ENCODE measurements at regions not wholly inside any gene's neighbourhood (a gene's known extent, or its start where the extent isn't known, plus 50 kb on each side); places are given as distances from the start of the nearest gene placed in this dataset.

DNA sequence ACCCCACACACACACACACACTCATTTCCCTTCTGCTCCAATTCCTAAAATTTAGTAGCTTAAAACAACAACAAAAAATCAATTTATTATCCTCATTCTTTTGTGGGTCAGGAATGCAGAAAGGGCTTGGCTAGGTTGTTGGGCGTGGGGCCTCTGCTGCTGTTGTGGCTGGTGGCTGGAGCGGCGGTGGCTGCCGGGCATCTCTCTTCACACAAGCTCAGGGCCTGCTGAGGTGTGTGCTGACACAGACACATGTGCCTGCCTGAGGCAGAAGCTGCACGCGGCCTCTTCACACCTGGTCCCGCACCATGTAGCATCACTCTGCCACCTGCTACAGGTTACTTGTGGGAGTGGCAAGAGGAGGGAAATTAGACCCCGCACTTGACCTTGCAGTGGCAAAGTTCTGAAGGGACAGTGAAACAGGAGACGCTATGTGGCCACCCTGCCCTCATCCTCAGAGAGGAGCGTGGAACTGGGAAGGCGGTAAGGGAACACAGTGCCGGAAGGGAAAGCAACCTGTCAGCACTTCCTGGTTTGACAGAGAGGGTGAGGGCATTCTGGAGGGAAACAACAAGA, 64.0 kb upstream of the PRR20G start:
- no peak overlapping the region for H3K4me2 ChIP-seq
- no peaks in the 10 kb centered on the region for H3K36me3 ChIP-seq (ENCODE audit: insufficient read depth)
- no peaks in the 10 kb centered on the region for H3K79me2 ChIP-seq (ENCODE audit: insufficient read depth, low read depth)
- H3K4me3 ChIP-seq (IDR thresholded peaks at IDR 0.05; ENCODE audit: insufficient read depth, low read depth, low read length), result no peak overlapping the region
- no peak overlapping the region for H3K9ac ChIP-seq
- no peaks in the 10 kb centered on the region for H4K20me1 ChIP-seq (ENCODE audit: insufficient read depth)
- no peak overlapping the region for H3K27ac ChIP-seq
- H2AFZ ChIP-seq (ENCODE audit: low read depth), result no peak overlapping the region
- TF ChIP-seq, protein P1, sequence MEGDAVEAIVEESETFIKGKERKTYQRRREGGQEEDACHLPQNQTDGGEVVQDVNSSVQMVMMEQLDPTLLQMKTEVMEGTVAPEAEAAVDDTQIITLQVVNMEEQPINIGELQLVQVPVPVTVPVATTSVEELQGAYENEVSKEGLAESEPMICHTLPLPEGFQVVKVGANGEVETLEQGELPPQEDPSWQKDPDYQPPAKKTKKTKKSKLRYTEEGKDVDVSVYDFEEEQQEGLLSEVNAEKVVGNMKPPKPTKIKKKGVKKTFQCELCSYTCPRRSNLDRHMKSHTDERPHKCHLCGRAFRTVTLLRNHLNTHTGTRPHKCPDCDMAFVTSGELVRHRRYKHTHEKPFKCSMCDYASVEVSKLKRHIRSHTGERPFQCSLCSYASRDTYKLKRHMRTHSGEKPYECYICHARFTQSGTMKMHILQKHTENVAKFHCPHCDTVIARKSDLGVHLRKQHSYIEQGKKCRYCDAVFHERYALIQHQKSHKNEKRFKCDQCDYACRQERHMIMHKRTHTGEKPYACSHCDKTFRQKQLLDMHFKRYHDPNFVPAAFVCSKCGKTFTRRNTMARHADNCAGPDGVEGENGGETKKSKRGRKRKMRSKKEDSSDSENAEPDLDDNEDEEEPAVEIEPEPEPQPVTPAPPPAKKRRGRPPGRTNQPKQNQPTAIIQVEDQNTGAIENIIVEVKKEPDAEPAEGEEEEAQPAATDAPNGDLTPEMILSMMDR (conservative IDR thresholded peaks at IDR 0.05; ENCODE audit: low read depth, low read length), result no peak
- no peaks in the 10 kb centered on the region for H3K27me3 ChIP-seq (ENCODE audit: insufficient read depth, low read depth)
- no peaks in the 10 kb centered on the region for H3K4me1 ChIP-seq (ENCODE audit: low read depth, poor library complexity, severe bottlenecking)

DNA sequence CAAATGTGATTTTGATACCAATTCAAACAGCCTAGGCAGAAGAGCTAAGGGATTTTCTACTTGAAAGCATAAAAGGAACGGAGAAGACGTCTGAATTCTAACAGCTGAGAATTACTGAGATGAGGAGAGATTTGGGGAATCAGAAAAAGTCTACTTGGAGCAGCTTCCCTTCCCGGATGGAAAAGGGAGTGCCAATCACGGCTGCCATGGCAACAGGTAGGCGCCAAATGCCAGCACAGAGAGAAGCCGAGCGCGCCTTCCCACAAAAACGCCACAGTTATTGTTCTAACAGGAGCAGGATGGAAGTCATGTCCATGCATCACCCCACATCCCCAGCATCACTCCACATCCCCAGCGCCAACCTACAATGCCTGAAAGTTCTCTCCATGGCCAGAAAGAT, 63.5 kb upstream of the PRR20G start:
- Histone ChIP-seq H3K4me2 (no peak overlapping the region), H3K27ac (no peak overlapping the region), H2AFZ (ENCODE audit: low read depth) (no peak overlapping the region), H3K27me3 (ENCODE audit: insufficient read depth, low read depth) (no peaks in the 10 kb centered on the region), H3K9ac (no peak overlapping the region), H4K20me1 (ENCODE audit: insufficient read depth) (no peaks in the 10 kb centered on the region), H3K36me3 (ENCODE audit: insufficient read depth) (no peaks in the 10 kb centered on the region), H3K79me2 (ENCODE audit: insufficient read depth, low read depth) (no peaks in the 10 kb centered on the region), H3K4me3 (IDR thresholded peaks at IDR 0.05; ENCODE audit: insufficient read depth, low read depth, low read length) (no peak overlapping the region), H3K4me1 (ENCODE audit: low read depth, poor library complexity, severe bottlenecking) (no peaks in the 10 kb centered on the region)
- TF ChIP-seq, protein P1 (conservative IDR thresholded peaks at IDR 0.05; ENCODE audit: low read depth, low read length), result no peak

DNA sequence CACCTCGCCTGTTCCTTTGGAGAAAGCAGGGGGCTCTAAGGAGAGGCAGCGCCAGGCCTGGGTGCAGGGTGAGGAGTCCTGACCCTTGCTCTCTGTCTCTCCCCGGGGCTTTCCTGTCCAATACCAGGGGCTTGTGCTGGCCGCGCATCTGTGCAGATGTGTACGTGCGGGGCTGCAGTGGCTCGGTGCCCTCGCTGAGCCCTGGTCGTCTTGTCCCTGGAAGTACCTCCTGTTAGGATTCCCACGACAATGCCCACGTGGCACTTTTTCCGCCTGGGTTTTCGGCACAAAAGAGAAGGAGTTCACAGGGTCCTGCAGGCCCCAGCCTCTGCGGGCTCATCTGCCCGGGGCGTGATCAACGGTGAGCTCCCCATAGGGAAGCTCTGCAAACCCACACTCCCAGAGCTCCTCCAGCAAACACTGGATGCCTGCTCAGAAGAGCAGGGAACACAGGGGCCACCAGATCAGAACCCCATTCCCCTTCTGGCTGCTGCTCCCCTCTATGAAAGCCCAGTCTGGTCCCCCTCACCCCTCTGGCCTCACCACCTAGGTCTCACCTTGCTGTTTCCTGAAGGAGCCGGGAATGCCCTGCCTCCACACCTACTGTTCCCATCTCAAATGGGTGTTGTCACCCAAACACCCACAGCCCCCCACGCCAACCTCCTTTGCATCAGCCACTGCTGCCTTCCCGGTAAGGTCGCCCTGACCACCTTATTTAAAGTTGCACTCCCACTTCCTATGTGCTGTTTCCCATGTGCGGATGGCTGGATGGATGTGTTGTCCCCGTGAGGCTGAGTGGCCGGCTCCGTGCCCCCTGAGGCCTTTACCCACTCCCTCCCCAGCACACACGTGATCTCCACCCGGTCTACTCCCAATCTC, 62.6 kb upstream of the PRR20G start:
- no peaks in the 10 kb centered on the region for H3K36me3 ChIP-seq (ENCODE audit: insufficient read depth)
- no peak overlapping the region for H3K4me3 ChIP-seq (IDR thresholded peaks at IDR 0.05; ENCODE audit: insufficient read depth, low read depth, low read length)
- no peak overlapping the region for H2AFZ ChIP-seq (ENCODE audit: low read depth)
- TF ChIP-seq, protein P1 (conservative IDR thresholded peaks at IDR 0.05; ENCODE audit: low read depth, low read length), result no peak
- H4K20me1 ChIP-seq (ENCODE audit: insufficient read depth), result no peaks in the 10 kb centered on the region
- no peaks in the 10 kb centered on the region for H3K4me1 ChIP-seq (ENCODE audit: low read depth, poor library complexity, severe bottlenecking)
- no peak overlapping the region for H3K9ac ChIP-seq
- H3K79me2 ChIP-seq (ENCODE audit: insufficient read depth, low read depth), result no peaks in the 10 kb centered on the region
- no peak overlapping the region for H3K27ac ChIP-seq
- no peaks in the 10 kb centered on the region for H3K27me3 ChIP-seq (ENCODE audit: insufficient read depth, low read depth)
- no peak overlapping the region for H3K4me2 ChIP-seq

DNA sequence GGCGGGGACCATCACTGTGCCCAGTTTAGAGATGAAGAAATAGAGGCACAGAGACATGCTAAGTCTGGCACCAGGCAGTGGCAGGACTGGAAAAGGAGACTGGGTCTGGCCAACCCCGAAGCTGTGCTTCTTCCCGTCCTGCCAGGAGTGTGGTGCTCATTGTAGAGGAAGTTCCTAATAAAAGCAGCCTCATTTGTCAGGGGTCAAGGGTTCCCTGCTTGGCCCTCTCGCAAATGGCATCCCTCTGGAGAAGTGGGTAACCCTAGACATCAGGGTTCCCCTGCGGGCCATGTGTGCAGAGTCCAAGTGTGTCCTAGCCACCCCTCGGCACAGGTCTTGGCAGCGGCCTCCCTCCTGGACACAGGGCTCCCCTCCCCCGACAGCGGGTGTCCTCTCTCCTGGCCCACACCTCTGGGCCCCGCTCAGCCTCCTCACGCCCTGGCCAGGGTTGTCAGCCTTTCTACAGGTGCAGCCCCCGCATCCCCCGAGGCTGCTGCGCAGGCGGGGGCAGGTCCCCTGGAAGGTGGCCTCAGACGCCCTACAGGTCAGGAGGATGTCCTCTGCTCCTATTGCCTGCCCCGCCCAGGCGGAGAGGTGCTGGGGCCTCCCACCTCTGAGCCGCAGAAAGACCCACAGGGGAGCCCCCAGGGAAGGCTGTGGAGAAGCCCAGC, 61.8 kb upstream of the PRR20G start:
- Histone ChIP-seq H3K79me2 (ENCODE audit: insufficient read depth, low read depth) (no peaks in the 10 kb centered on the region), H3K4me2 (no peak overlapping the region), H3K4me1 (ENCODE audit: low read depth, poor library complexity, severe bottlenecking) (no peaks in the 10 kb centered on the region), H3K9ac (no peak overlapping the region), H3K27me3 (ENCODE audit: insufficient read depth, low read depth) (no peaks in the 10 kb centered on the region), H3K4me3 (IDR thresholded peaks at IDR 0.05; ENCODE audit: insufficient read depth, low read depth, low read length) (no peak overlapping the region), H3K27ac (no peak overlapping the region), H3K36me3 (ENCODE audit: insufficient read depth) (no peaks in the 10 kb centered on the region), H4K20me1 (ENCODE audit: insufficient read depth) (no peaks in the 10 kb centered on the region), H2AFZ (ENCODE audit: low read depth) (no peak overlapping the region)
- TF ChIP-seq, protein P1 (conservative IDR thresholded peaks at IDR 0.05; ENCODE audit: low read depth, low read length), result no peak
